HCT116 (cell line): ENCODE measurements at regions not wholly inside any gene's neighbourhood (a gene's known extent, or its start where the extent isn't known, plus 50 kb on each side); places are given as distances from the start of the nearest gene placed in this dataset.

Experiments
- ATAC-seq: fragments of 200-7000 bp; cut with Tn5 transposase; 2 replicates; pipeline ENCODE4 v1.9.1; 2020; ENCODE audit warnings: mild to moderate bottlenecking, moderate library complexity
- BruUV-seq: library from RNA; stranded (reverse); fragments of 400-500 nt; replicated peaks from 2 replicates; lab custom pipeline; 2021; lab: Mats Ljungman, UMichigan
- CTCF ChIA-PET: fragments of 300-600 bp; sonication (Branson Sonifier 250); formaldehyde crosslinking; loops from one replicate; lab custom pipeline; 2021; ENCODE audit warnings: antibody characterized with exemption; lab: Charles Lee
- POLR2A ChIA-PET: fragments of 300-600, 350-600 bp; sonication (Branson Sonifier 250); formaldehyde crosslinking; loops from one replicate; lab custom pipeline; 2021; ENCODE audit warnings: antibody characterized with exemption; lab: Charles Lee
- RAD21 ChIA-PET, 2 experiments: fragments of 300-600 bp; sonication (Branson Sonifier 250); formaldehyde crosslinking; loops; one replicate each; lab custom pipeline; 2023; ENCODE audit warnings: low total read pairs in 2 of 2; ENCODE audit not compliant: uncharacterized antibody in 2 of 2, unreplicated experiment in 2 of 2, low non-redundant PET in 1 of 2; lab: Charles Lee
- DNase-seq: peaks from one replicate; pipeline ENCODE4 v3.0.0-alpha.2; 2010; ENCODE audit warnings: low read depth, low spot score
- H2AFZ ChIP-seq: fragments of 200-600 bp; shearing (Covaris generic), sonication (generic); 2 replicates; pipeline ENCODE4 v1.6.1; 2017; ENCODE audit warnings: low read depth, mixed run types, mixed read lengths, antibody characterized with exemption, low read length; ENCODE audit not compliant: poor library complexity, severe bottlenecking
- H3K27ac ChIP-seq: 2 replicates; pipeline ENCODE4 v1.5.1; 2012; ENCODE audit warnings: low read depth, low read length
- H3K27me3 ChIP-seq: fragments of 200-600 bp; sonication (generic); 2 replicates; pipeline ENCODE4 v1.6.1; 2016; ENCODE audit warnings: mixed run types, low read length, mixed read lengths; ENCODE audit not compliant: insufficient read depth
- H3K36me3 ChIP-seq, 2 experiments: fragments of 200-500 bp in 1 of 2; fragments of 200-600 bp in 1 of 2; sonication (Bioruptor generic) in 1 of 2; sonication (generic) in 1 of 2; 2 replicates each; pipeline versions ENCODE4 v1.5.1 to v1.6.1; 2014 to 2016; ENCODE audit warnings: low read length in 2 of 2, inconsistent platforms in 1 of 2, mixed read lengths in 1 of 2, mixed run types in 1 of 2; ENCODE audit not compliant: insufficient read depth in 2 of 2, control insufficient read depth in 1 of 2
- H3K4me1 ChIP-seq, 2 experiments: fragments of 200-600 bp in 1 of 2; sonication (generic) in 1 of 2; 2 replicates each; pipeline versions ENCODE4 v1.5.1 to v1.6.1; 2012 to 2017; ENCODE audit warnings: low read length in 2 of 2, inconsistent platforms in 1 of 2, mild to moderate bottlenecking in 1 of 2, mixed read lengths in 1 of 2, mixed run types in 1 of 2, moderate library complexity in 1 of 2; ENCODE audit not compliant: insufficient read depth in 2 of 2, control insufficient read depth in 1 of 2
- H3K4me2 ChIP-seq: fragments of 200-600 bp; sonication (generic); 2 replicates; pipeline ENCODE4 v1.6.1; 2017; ENCODE audit warnings: mixed run types, low read length, mixed read lengths
- H3K4me3 ChIP-seq, 2 experiments: fragments of 200-600 bp in 1 of 2; sonication (generic) in 1 of 2; replicated peaks in 1 of 2; 2 replicates each; pipeline ENCODE4 v1.5.1; 2011 to 2016; ENCODE audit warnings: low read length in 2 of 2, control low read depth in 1 of 2, low read depth in 1 of 2, mild to moderate bottlenecking in 1 of 2, mixed read lengths in 1 of 2, mixed run types in 1 of 2
- H3K79me2 ChIP-seq: fragments of 200-600 bp; sonication (generic); 2 replicates; pipeline ENCODE4 v1.6.1; 2017; ENCODE audit warnings: mild to moderate bottlenecking, mixed run types, low read length, moderate library complexity, mixed read lengths; ENCODE audit not compliant: insufficient read depth
- H3K9ac ChIP-seq: fragments of 200-600 bp; sonication (generic); 2 replicates; pipeline ENCODE4 v1.6.1; 2016; ENCODE audit warnings: low read length, mixed read lengths
- H3K9me2 ChIP-seq: fragments of 200-600 bp; sonication (generic), shearing (Covaris generic); 2 replicates; pipeline ENCODE4 v1.6.1; 2017; ENCODE audit warnings: mixed run types, mild to moderate bottlenecking, moderate library complexity; ENCODE audit not compliant: insufficient read depth
- H3K9me3 ChIP-seq, 2 experiments: fragments of 200-500 bp in 1 of 2; fragments of 200-600 bp in 1 of 2; sonication (Bioruptor generic) in 1 of 2; sonication (generic) in 1 of 2; 2 replicates each; pipeline ENCODE4 v1.6.1; 2014 to 2017; ENCODE audit warnings: low read length in 2 of 2, mixed read lengths in 2 of 2, inconsistent platforms in 1 of 2, low read depth in 1 of 2, mild to moderate bottlenecking in 1 of 2, mixed run types in 1 of 2, moderate library complexity in 1 of 2; ENCODE audit not compliant: control insufficient read depth in 1 of 2, insufficient read depth in 1 of 2
- H4K20me1 ChIP-seq: fragments of 200-600 bp; sonication (generic), shearing (Covaris generic); 2 replicates; pipeline ENCODE4 v1.6.1; 2017; ENCODE audit warnings: mixed run types, mild to moderate bottlenecking, moderate library complexity; ENCODE audit not compliant: insufficient read depth
- CBX3 ChIP-seq: IDR thresholded peaks from 2 replicates; pipeline ENCODE4 v1.6.1; 2012; ENCODE audit warnings: low read depth
- CEBPB ChIP-seq: IDR thresholded peaks from 2 replicates; pipeline ENCODE4 v1.6.1; 2012; ENCODE audit warnings: low read depth
- EGR1 ChIP-seq: IDR thresholded peaks from 2 replicates; pipeline ENCODE4 v1.6.1; 2012; ENCODE audit warnings: low read depth
- EZH2phosphoT487 ChIP-seq: fragments of 200-600 bp; IDR thresholded peaks from 2 replicates; pipeline ENCODE4 v1.6.1; 2018; ENCODE audit warnings: antibody characterized with exemption, borderline replicate concordance
- JUND ChIP-seq: IDR thresholded peaks from 2 replicates; pipeline ENCODE4 v1.6.1; 2012
- POLR2A ChIP-seq: IDR thresholded peaks from 2 replicates; pipeline ENCODE4 v1.7.0; 2011; ENCODE audit warnings: borderline replicate concordance; ENCODE audit not compliant: insufficient read depth, insufficient read length; ENCODE audit errors: extremely low read depth
- SIN3A ChIP-seq: IDR thresholded peaks from 2 replicates; pipeline ENCODE4 v1.6.1; 2012; ENCODE audit warnings: low read depth
- SRF ChIP-seq: IDR thresholded peaks from 2 replicates; pipeline ENCODE4 v1.6.1; 2012; ENCODE audit warnings: low read depth
- TCF7L2 ChIP-seq: IDR thresholded peaks from 2 replicates; pipeline ENCODE4 v1.7.0; 2011; ENCODE audit warnings: borderline replicate concordance, inconsistent platforms; ENCODE audit not compliant: insufficient read depth, insufficient read length; ENCODE audit errors: extremely low read depth
- YY1 ChIP-seq: IDR thresholded peaks from 2 replicates; pipeline ENCODE4 v1.6.1; 2011; ENCODE audit warnings: low read length, low read depth, moderate library complexity, mild to moderate bottlenecking; ENCODE audit not compliant: insufficient replicate concordance; ENCODE audit errors: extremely low read depth
- intact Hi-C: fragments of 100-400 bp; cut with micrococcal nuclease; formaldehyde crosslinking; loops from 2 replicates; pipeline ENCODE4 v1.10.0; 2022
- TF ChIP-seq, protein P1 (sequence below): IDR thresholded peaks from 2 replicates; pipeline ENCODE4 v1.6.1; 2011; ENCODE audit warnings: mild to moderate bottlenecking, low read length, moderate library complexity; ENCODE audit not compliant: insufficient replicate concordance; ENCODE audit errors: extremely low read depth
- TF ChIP-seq, protein P2 (sequence below): IDR thresholded peaks from 2 replicates; pipeline ENCODE4 v1.6.1; 2012
- TF ChIP-seq, protein P3 (sequence below): IDR thresholded peaks from 2 replicates; pipeline ENCODE4 v1.6.1; 2012; ENCODE audit warnings: low read depth

DNA sequence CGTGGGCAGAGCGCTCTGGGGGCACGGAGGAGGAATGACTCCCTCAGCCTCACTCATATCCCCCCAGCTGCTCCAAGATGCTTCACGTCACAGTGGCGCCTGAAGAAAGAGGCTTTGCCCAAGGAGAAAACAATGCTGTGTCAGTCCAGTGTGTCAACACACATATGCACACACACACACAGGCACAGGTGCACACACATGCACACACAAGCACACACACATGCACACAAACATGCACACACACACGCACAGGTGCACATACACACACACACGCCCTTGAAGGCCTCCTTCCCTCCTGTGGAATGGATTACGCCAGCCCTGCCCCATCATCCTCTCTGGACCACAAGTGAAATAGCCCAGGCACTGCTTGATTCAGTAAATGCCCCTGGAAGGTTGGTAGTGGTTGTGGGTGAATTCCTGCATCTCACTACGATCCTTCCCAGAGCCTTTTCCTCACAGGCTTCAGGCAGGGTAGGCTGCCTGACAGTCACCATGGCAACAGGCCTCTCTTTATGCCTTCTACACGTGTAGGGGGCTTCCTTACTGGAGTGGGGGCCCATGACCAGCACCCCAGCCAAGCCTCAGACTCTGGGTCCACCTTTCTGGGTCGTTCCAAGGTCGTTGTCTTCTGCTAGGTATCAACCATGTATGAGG is 371.5 kb upstream of the PODXL start (continued):
- TF ChIP-seq, protein P1, sequence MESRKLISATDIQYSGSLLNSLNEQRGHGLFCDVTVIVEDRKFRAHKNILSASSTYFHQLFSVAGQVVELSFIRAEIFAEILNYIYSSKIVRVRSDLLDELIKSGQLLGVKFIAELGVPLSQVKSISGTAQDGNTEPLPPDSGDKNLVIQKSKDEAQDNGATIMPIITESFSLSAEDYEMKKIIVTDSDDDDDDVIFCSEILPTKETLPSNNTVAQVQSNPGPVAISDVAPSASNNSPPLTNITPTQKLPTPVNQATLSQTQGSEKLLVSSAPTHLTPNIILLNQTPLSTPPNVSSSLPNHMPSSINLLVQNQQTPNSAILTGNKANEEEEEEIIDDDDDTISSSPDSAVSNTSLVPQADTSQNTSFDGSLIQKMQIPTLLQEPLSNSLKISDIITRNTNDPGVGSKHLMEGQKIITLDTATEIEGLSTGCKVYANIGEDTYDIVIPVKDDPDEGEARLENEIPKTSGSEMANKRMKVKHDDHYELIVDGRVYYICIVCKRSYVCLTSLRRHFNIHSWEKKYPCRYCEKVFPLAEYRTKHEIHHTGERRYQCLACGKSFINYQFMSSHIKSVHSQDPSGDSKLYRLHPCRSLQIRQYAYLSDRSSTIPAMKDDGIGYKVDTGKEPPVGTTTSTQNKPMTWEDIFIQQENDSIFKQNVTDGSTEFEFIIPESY, result no peak
- TF ChIP-seq CEBPB (no peak), SRF (no peak), YY1 (no peak), EGR1 (no peak)
- TF ChIP-seq, protein P2, sequence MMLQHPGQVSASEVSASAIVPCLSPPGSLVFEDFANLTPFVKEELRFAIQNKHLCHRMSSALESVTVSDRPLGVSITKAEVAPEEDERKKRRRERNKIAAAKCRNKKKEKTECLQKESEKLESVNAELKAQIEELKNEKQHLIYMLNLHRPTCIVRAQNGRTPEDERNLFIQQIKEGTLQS, result no peak

DNA sequence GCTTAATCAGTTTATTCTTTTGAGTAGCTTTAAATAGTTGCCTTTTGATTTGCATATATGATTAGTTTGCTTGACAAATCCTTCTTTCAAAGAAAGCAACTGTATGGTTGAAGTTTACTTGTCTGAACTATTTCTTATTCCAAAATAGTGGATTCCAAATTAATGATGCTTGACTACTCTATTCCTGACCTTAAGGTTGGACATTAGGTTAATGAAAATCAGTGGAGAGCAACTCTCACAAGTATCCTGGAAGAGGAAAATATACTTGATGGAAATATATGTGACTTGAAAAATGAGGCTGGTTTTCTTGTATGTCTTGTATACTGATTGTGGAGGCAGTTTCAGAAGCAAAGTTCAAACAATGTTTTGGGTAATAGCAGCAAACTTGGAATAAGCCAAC is 369.2 kb upstream of the PODXL start:
- no peak for ATAC-seq
- H3K4me1 ChIP-seq, result no peaks in the 10 kb centered on the region
- no peak overlapping the region for H3K27ac ChIP-seq
- ChIA-PET RAD21 (no interaction called here), POLR2A (no interaction called here), CTCF (no interaction called here)
- no peaks in the 10 kb centered on the region for H3K9me3 ChIP-seq
- intact Hi-C loops, result no loop called here
- H2AFZ ChIP-seq, result no peak overlapping the region
- H3K9ac ChIP-seq, result no peak overlapping the region
- H3K4me2 ChIP-seq, result no peak overlapping the region
- BruUV-seq, result no TSS peak
- H3K27me3 ChIP-seq, result peaks cover 75% of the 10 kb centered on the region
- H3K9me2 ChIP-seq, result no peaks in the 10 kb centered on the region
- no peak for DNase-seq
- TF ChIP-seq, protein P2, result no peak
- no peak for TF ChIP-seq SIN3A
- TF ChIP-seq EGR1, result no peak
- no peak for TF ChIP-seq JUND
- TF ChIP-seq CEBPB, result no peak
- TF ChIP-seq SRF, result no peak
- no peak for TF ChIP-seq CBX3
- no peak for TF ChIP-seq POLR2A
- TF ChIP-seq, protein P3, sequence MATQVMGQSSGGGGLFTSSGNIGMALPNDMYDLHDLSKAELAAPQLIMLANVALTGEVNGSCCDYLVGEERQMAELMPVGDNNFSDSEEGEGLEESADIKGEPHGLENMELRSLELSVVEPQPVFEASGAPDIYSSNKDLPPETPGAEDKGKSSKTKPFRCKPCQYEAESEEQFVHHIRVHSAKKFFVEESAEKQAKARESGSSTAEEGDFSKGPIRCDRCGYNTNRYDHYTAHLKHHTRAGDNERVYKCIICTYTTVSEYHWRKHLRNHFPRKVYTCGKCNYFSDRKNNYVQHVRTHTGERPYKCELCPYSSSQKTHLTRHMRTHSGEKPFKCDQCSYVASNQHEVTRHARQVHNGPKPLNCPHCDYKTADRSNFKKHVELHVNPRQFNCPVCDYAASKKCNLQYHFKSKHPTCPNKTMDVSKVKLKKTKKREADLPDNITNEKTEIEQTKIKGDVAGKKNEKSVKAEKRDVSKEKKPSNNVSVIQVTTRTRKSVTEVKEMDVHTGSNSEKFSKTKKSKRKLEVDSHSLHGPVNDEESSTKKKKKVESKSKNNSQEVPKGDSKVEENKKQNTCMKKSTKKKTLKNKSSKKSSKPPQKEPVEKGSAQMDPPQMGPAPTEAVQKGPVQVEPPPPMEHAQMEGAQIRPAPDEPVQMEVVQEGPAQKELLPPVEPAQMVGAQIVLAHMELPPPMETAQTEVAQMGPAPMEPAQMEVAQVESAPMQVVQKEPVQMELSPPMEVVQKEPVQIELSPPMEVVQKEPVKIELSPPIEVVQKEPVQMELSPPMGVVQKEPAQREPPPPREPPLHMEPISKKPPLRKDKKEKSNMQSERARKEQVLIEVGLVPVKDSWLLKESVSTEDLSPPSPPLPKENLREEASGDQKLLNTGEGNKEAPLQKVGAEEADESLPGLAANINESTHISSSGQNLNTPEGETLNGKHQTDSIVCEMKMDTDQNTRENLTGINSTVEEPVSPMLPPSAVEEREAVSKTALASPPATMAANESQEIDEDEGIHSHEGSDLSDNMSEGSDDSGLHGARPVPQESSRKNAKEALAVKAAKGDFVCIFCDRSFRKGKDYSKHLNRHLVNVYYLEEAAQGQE, result no peak
- TF ChIP-seq TCF7L2, result no peak
- no peak for TF ChIP-seq EZH2phosphoT487
- TF ChIP-seq, protein P1, result no peak
- H4K20me1 ChIP-seq, result no peaks in the 10 kb centered on the region
- H3K4me3 ChIP-seq, result no peak overlapping the region
- H3K79me2 ChIP-seq, result no peaks in the 10 kb centered on the region
- H3K36me3 ChIP-seq, result no peaks in the 10 kb centered on the region
